GM12891 (cell line): ENCODE measurements at regions not wholly inside any gene's neighbourhood (a gene's known extent, or its start where the extent isn't known, plus 50 kb on each side); places are given as distances from the start of the nearest gene placed in this dataset.

Source experiments
- POLR2A ChIP-seq: IDR thresholded peaks from 2 replicates; pipeline ENCODE4 v1.6.1; 2011; ENCODE audit warnings: low read depth, low read length, control low read depth
- POLR2AphosphoS5 ChIP-seq: IDR thresholded peaks from 2 replicates; pipeline ENCODE4 v1.6.1; 2011; ENCODE audit warnings: low read depth, low read length, control low read depth
- POU2F2 ChIP-seq: IDR thresholded peaks from 2 replicates; pipeline ENCODE4 v1.6.1; 2011; ENCODE audit warnings: low read depth, mild to moderate bottlenecking, control low read depth, low read length, moderate library complexity
- SPI1 ChIP-seq: IDR thresholded peaks from 2 replicates; pipeline ENCODE4 v1.6.1; 2011; ENCODE audit warnings: low read depth, low read length, control low read depth
- TAF1 ChIP-seq: IDR thresholded peaks from 2 replicates; pipeline ENCODE4 v1.6.1; 2011; ENCODE audit warnings: low read depth, low read length, control low read depth

DNA sequence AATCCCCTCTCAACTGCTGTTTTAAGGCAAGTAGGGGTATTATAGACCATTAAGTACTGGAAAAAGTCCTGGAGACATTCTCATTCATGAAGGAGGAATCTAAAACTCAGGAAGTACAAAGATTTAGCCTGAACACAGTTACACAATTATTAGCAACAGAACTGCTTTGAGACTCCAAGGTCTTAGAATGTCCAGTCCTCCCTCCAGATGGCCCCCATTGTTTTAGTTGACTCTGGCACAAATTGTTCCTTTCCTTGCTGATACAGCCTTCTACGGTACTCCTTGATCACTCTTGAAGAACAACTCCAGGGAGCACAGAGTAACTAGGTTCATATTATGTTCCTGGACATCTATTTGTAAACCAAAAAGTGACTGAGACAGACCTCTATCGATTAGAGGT lies 210.1 kb upstream of the RND3 start:
- no peak for TF ChIP-seq TAF1
- no peak for TF ChIP-seq POLR2A
- TF ChIP-seq POLR2AphosphoS5, result no peak
- no peak for TF ChIP-seq SPI1
- no peak for TF ChIP-seq POU2F2
